ENCODE measurements at regions not wholly inside any gene's neighbourhood (a gene's known extent, or its start where the extent isn't known, plus 50 kb on each side); places are given as distances from the start of the nearest gene placed in this dataset.

- no peak for TF ChIP-seq CTCF (conservative IDR thresholded peaks at IDR 0.05 in 1 of 2, IDR thresholded peaks at IDR 0.05 in 1 of 2; ENCODE audit: low read depth in 1 of 2, low read length in 2 of 2)
- TF ChIP-seq EZH2 (IDR thresholded peaks at IDR 0.05; ENCODE audit: low read length, missing control alignments), result no peak
Observed at GRCh38 chr9:79020276-79020675, 551.5 kb upstream of the TLE4 start.
